Natural killer cell (primary cell): ENCODE measurements at regions not wholly inside any gene's neighbourhood (a gene's known extent, or its start where the extent isn't known, plus 50 kb on each side); places are given as distances from the start of the nearest gene placed in this dataset.

Experiments used
- ATAC-seq, 3 donors: fragments of 150-1000 bp in 2 of 3; fragments of 200-7000 bp in 1 of 3; cut with Tn5 transposase; 1 replicate in 1 of 3; 2 replicates in 2 of 3; pipeline ENCODE4 v1.10.0; 2021; ENCODE audit warnings: mild to moderate bottlenecking in 2 of 3, moderate library complexity in 2 of 3
- DNase-seq, 2 donors: peaks; one replicate each; pipeline versions ENCODE4 v3.0.0 to v3.0.0-alpha.2; 2013 to 2021; ENCODE audit warnings: mixed read lengths in 1 of 2
- H3K27ac ChIP-seq: one replicate; pipeline ENCODE4 v1.5.1; 2013; ENCODE audit warnings: mild to moderate bottlenecking, low read length
- H3K27me3 ChIP-seq: one replicate; pipeline ENCODE4 v1.6.1; 2013; ENCODE audit warnings: low read length; ENCODE audit not compliant: control insufficient read depth, insufficient read depth
- H3K36me3 ChIP-seq: one replicate; pipeline ENCODE4 v1.6.1; 2013; ENCODE audit warnings: low read length; ENCODE audit not compliant: control insufficient read depth, insufficient read depth
- H3K4me1 ChIP-seq: one replicate; pipeline ENCODE4 v1.6.1; 2013; ENCODE audit warnings: low read length; ENCODE audit not compliant: control insufficient read depth, insufficient read depth
- H3K4me3 ChIP-seq: one replicate; pipeline ENCODE4 v1.5.1; 2013; ENCODE audit warnings: low read length
- H3K9me3 ChIP-seq: one replicate; pipeline ENCODE4 v1.6.1; 2013; ENCODE audit warnings: low read length; ENCODE audit not compliant: control insufficient read depth, insufficient read depth
- H3K27ac Mint-ChIP-seq, 2 donors: one replicate each; pipeline ENCODE4 v1.8.0; 2022; ENCODE audit warnings: mild to moderate bottlenecking in 2 of 2, mixed read lengths in 2 of 2, moderate library complexity in 1 of 2
- H3K27me3 Mint-ChIP-seq, 2 donors: one replicate each; pipeline ENCODE4 v1.8.0; 2022; ENCODE audit warnings: low read depth in 2 of 2, mixed read lengths in 2 of 2
- H3K36me3 Mint-ChIP-seq: one replicate; pipeline ENCODE4 v1.8.0; 2022; ENCODE audit warnings: mixed read lengths
- H3K4me1 Mint-ChIP-seq, 2 donors: one replicate each; pipeline ENCODE4 v1.8.0; 2022; ENCODE audit warnings: mixed read lengths in 2 of 2
- H3K4me3 Mint-ChIP-seq: one replicate; pipeline ENCODE4 v1.8.0; 2022; ENCODE audit warnings: mild to moderate bottlenecking, moderate library complexity, mixed read lengths
- H3K9me3 Mint-ChIP-seq, 2 donors: one replicate each; pipeline ENCODE4 v1.8.0; 2022; ENCODE audit warnings: mixed read lengths in 2 of 2
- WGBS: methylation state at CpG from one replicate; pipeline ENCODE4 v1.1.7; 2013; ENCODE audit warnings: missing lambda C conversion rate; ENCODE audit not compliant: insufficient coverage; 5-methylcytosine and 5-hydroxymethylcytosine counted together
- intact Hi-C: fragments of 100-400 bp; cut with micrococcal nuclease; formaldehyde crosslinking; loops from one replicate; pipeline ENCODE4 v1.14.2; 2022
- TF ChIP-seq, protein P1 (sequence below): fragments of 200-600 bp; IDR thresholded peaks from one replicate; pipeline ENCODE4 v1.8.0; 2022; ENCODE audit warnings: antibody characterized with exemption

DNA sequence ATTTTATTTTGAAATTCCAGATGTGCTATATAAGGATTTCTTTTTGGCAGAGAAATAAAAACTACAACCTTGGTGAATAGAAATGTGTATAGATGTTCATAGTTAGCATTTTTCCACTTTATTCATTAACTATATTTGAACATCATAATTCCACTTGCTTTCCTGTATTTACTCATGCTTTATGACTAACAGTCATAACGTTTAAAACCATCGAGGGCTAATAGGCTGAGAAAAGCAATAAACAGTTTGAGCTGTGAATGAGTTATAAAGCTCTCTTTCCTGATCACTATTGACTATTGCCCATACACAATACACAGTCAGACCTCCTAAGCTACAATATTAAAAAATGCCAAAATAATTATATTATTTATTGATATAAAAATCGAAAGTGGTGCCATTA lies 502.1 kb upstream of the RASGRP1 start:
- Histone ChIP-seq H3K4me3 (no peak overlapping the region), H3K27me3 (peaks cover 2% of the 10 kb centered on the region), H3K27ac (no peak overlapping the region), H3K4me1 (no peaks in the 10 kb centered on the region), H3K9me3 (no peaks in the 10 kb centered on the region), H3K36me3 (no peaks in the 10 kb centered on the region)
- TF ChIP-seq, protein P1, sequence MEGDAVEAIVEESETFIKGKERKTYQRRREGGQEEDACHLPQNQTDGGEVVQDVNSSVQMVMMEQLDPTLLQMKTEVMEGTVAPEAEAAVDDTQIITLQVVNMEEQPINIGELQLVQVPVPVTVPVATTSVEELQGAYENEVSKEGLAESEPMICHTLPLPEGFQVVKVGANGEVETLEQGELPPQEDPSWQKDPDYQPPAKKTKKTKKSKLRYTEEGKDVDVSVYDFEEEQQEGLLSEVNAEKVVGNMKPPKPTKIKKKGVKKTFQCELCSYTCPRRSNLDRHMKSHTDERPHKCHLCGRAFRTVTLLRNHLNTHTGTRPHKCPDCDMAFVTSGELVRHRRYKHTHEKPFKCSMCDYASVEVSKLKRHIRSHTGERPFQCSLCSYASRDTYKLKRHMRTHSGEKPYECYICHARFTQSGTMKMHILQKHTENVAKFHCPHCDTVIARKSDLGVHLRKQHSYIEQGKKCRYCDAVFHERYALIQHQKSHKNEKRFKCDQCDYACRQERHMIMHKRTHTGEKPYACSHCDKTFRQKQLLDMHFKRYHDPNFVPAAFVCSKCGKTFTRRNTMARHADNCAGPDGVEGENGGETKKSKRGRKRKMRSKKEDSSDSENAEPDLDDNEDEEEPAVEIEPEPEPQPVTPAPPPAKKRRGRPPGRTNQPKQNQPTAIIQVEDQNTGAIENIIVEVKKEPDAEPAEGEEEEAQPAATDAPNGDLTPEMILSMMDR, result no peak
- no peaks in the 10 kb centered on the region for H3K9me3 Mint-ChIP-seq
- ATAC-seq, result no peak
- peaks cover 20 to 40% of the 10 kb centered on the region in 2 donors for H3K27me3 Mint-ChIP-seq
- intact Hi-C loops, result no loop called here
- no peaks in the 10 kb centered on the region for H3K4me1 Mint-ChIP-seq
- no peak overlapping the region for H3K4me3 Mint-ChIP-seq
- DNase-seq, result no peak
- H3K27ac Mint-ChIP-seq, result no peak overlapping the region
- no CpG with 5 or more reads among the region's 3 CpGs for WGBS
- H3K36me3 Mint-ChIP-seq, result no peaks in the 10 kb centered on the region

DNA sequence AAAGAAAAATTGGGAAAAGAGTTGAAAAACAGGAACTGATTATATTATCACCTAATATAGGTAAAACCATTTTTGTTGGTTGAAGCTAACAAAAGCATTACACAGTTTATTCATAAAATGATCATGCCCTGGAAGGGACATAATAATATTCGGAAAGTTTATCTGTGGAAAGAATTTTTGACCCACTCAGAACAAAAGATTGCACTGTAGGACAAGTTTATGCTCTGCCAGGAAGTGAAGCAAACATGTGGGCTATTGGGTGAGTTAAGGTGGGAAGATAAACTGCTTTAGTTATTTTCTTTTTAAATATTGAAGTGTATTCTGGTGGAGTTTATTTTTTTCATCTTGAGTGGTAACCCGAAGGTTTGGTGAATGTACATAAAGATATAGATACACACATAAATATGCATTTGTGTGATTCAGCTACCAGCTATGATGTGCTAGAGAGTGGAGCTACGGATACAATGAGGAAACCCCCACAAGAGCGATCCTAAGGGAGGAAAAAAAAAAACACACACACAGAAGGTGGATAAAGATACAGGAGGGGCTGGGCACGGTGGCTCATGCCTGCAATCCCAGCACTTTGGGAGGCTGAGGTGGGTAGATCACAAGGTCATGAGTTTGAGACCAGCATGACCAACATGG lies 506.4 kb upstream of the THBS1 start:
- Histone ChIP-seq H3K9me3 (no peaks in the 10 kb centered on the region), H3K36me3 (no peaks in the 10 kb centered on the region), H3K4me3 (no peak overlapping the region), H3K27me3 (no peaks in the 10 kb centered on the region), H3K27ac (no peak overlapping the region), H3K4me1 (no peaks in the 10 kb centered on the region)
- DNase-seq (no peak), ATAC-seq (no peak)
- no peaks in the 10 kb centered on the region for H3K4me1 Mint-ChIP-seq
- H3K36me3 Mint-ChIP-seq, result no peaks in the 10 kb centered on the region
- H3K27me3 Mint-ChIP-seq, result peaks cover 10 to 35% of the 10 kb centered on the region in 2 donors
- no peak overlapping the region for H3K27ac Mint-ChIP-seq
- no peaks in the 10 kb centered on the region for H3K9me3 Mint-ChIP-seq
- TF ChIP-seq, protein P1, result no peak
- 44% methylated on average over 1 of the region's 5 CpGs for WGBS
- H3K4me3 Mint-ChIP-seq, result no peak overlapping the region
- intact Hi-C loops, result no loop called here

DNA sequence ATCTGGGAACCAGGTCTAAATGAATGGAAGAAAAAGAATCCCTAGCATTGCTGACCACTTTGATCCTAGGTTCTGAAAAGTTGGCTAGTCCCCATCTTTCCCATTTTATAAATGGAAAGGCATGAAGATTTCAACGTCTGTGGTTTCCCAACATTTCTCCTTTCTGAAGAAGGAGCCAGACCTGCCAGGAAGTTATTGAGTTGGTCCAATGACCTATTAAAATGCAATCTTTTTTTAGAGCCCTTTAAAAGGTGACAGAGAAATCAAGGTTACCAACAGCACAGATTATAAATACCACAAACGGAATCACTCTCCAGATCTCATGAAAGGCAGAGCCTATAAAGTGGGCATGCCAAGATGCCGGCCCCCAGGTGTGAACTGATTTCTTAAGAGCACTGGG lies 505.6 kb upstream of the THBS1 start:
- H3K27me3 Mint-ChIP-seq, result peaks cover 9 to 31% of the 10 kb centered on the region in 2 donors
- TF ChIP-seq, protein P1, result no peak
- no peaks in the 10 kb centered on the region for H3K4me1 Mint-ChIP-seq
- H3K36me3 Mint-ChIP-seq, result no peaks in the 10 kb centered on the region
- Histone ChIP-seq H3K4me1 (no peaks in the 10 kb centered on the region), H3K36me3 (no peaks in the 10 kb centered on the region), H3K27ac (no peak overlapping the region), H3K9me3 (no peaks in the 10 kb centered on the region), H3K27me3 (no peaks in the 10 kb centered on the region), H3K4me3 (no peak overlapping the region)
- 52% methylated on average over 3 of the region's 3 CpGs for WGBS
- no peak overlapping the region for H3K4me3 Mint-ChIP-seq
- no peak overlapping the region for H3K27ac Mint-ChIP-seq
- no peaks in the 10 kb centered on the region for H3K9me3 Mint-ChIP-seq
- ATAC-seq, result no peak
- intact Hi-C loops, result no loop called here
- DNase-seq, result no peak

DNA sequence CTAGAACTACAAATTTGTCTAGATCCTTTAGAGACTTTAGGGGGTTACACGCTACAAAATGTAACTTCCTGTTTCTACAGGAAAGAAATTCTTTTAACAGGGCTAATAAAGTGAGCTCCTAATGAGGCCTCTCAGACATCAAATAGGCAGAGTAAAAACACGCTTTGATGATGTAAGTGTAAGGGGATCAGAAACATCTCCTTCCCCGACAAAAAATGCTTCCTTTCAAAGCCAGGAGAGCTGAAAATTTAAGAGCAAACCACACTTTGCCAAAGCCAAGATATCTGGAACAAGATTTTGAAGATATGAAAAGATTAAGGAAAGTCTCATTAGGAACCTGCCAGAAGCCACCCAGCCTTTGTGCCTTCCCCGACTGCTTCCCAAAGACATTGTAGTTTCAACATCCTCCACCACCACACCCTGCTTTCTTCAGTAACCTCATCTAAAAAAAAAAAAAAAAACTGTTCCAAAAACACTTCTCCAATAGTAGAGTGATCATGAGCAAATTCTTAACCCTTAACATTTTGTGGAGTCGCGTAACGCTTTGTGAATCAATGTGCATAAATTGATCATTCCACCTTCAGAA lies 505.0 kb upstream of the THBS1 start:
- Histone ChIP-seq H3K4me1 (no peaks in the 10 kb centered on the region), H3K27ac (no peak overlapping the region), H3K9me3 (no peaks in the 10 kb centered on the region), H3K36me3 (no peaks in the 10 kb centered on the region), H3K27me3 (no peaks in the 10 kb centered on the region), H3K4me3 (no peak overlapping the region)
- Mint-ChIP-seq H3K27me3 (peaks cover 7 to 26% of the 10 kb centered on the region in 2 donors), H3K27ac (no peak overlapping the region), H3K36me3 (no peaks in the 10 kb centered on the region), H3K4me1 (no peaks in the 10 kb centered on the region), H3K9me3 (no peaks in the 10 kb centered on the region), H3K4me3 (no peak overlapping the region)
- WGBS, result 78% methylated on average over 6 of the region's 7 CpGs
- TF ChIP-seq, protein P1, result no peak
- intact Hi-C loops, result no loop called here
- ATAC-seq, result no peak
- DNase-seq, result no peak
